Esophagus muscularis mucosa (tissue), 4 donors: ENCODE measurements at regions not wholly inside any gene's neighbourhood (a gene's known extent, or its start where the extent isn't known, plus 50 kb on each side); places are given as distances from the start of the nearest gene placed in this dataset.

Source experiments
- DNase-seq: peaks from one replicate; pipeline ENCODE4 v3.0.0-alpha.2; 2017; ENCODE audit errors: extremely low spot score
- H3K27ac ChIP-seq, 4 donors: fragments of 200-600 bp; sonication (generic); replicated peaks in 1 of 4; 1 replicate in 3 of 4; 2 replicates in 1 of 4; pipeline ENCODE4 v1.5.1; 2016 to 2019; ENCODE audit warnings: mild to moderate bottlenecking in 1 of 4
- H3K27me3 ChIP-seq, 4 donors: fragments of 200-600 bp; sonication (generic); one replicate each; pipeline versions ENCODE4 v1.5.1 to v1.6.0; 2016 to 2019
- H3K36me3 ChIP-seq, 4 donors: fragments of 200-600 bp; sonication (generic); one replicate each; pipeline ENCODE4 v1.5.1; 2016 to 2019
- H3K4me1 ChIP-seq, 4 donors: fragments of 200-600 bp; sonication (generic); one replicate each; pipeline ENCODE4 v1.5.1; 2016 to 2019
- H3K4me3 ChIP-seq, 4 donors: fragments of 200-600 bp; sonication (generic); 1 replicate in 2 of 4; 2 replicates in 2 of 4; pipeline ENCODE4 v1.5.1; 2016 to 2019; ENCODE audit warnings: mild to moderate bottlenecking in 4 of 4, moderate library complexity in 1 of 4
- H3K9me3 ChIP-seq, 4 donors: fragments of 200-600 bp; sonication (generic); 1 replicate in 3 of 4; 2 replicates in 1 of 4; pipeline ENCODE4 v1.5.1; 2016 to 2019
- CTCF ChIP-seq, 3 experiments: fragments of 200-600 bp in 2 of 3; fragments of 450-650 bp in 1 of 3; sonication (generic) in 2 of 3; IDR thresholded peaks; one replicate each; pipeline ENCODE4 v1.5.1; 2017 to 2019; ENCODE audit warnings: antibody characterized with exemption in 3 of 3, mild to moderate bottlenecking in 2 of 3, moderate library complexity in 1 of 3
- EP300 ChIP-seq: sonication (generic); formaldehyde crosslinking; IDR thresholded peaks from one replicate; pipeline ENCODE4 v1.6.1; 2017; ENCODE audit warnings: antibody characterized with exemption
- POLR2A ChIP-seq: fragments of 450-650 bp; IDR thresholded peaks from one replicate; pipeline ENCODE4 v1.6.1; 2017; ENCODE audit warnings: antibody characterized with exemption, moderate library complexity, mild to moderate bottlenecking, low read depth
- POLR2AphosphoS5 ChIP-seq, 2 donors: sonication (generic); formaldehyde crosslinking; IDR thresholded peaks; one replicate each; pipeline ENCODE4 v1.6.1; 2017; ENCODE audit warnings: antibody characterized with exemption in 2 of 2
- WGBS: methylation state at CpG from one replicate; pipeline ENCODE4 v1.1.5; 2018; 5-methylcytosine and 5-hydroxymethylcytosine counted together
- intact Hi-C: fragments of 100-400 bp; cut with DNase I; formaldehyde crosslinking; loops from one replicate; pipeline ENCODE4 v1.15.1; 2023

- Histone ChIP-seq H3K4me3 (no peak overlapping the region), H3K27ac (no peak overlapping the region), H3K27me3 (no peaks in the 10 kb centered on the region), H3K36me3 (no peaks in the 10 kb centered on the region), H3K9me3 (no peaks in the 10 kb centered on the region), H3K4me1 (no peaks in the 10 kb centered on the region)
- TF ChIP-seq CTCF (IDR thresholded peaks at IDR 0.05) (no peak), POLR2A (no peak), EP300 (no peak), POLR2AphosphoS5 (IDR thresholded peaks at IDR 0.05) (no peak)
- DNase-seq: no peak
- intact Hi-C loops: no loop called here
- whole genome bisulfite sequencing: 69% methylated on average over 8 of the region's 8 CpGs
Observed at GRCh38 chr15:98330258-98330657, 318.1 kb upstream of the IGF1R start.

DNA sequence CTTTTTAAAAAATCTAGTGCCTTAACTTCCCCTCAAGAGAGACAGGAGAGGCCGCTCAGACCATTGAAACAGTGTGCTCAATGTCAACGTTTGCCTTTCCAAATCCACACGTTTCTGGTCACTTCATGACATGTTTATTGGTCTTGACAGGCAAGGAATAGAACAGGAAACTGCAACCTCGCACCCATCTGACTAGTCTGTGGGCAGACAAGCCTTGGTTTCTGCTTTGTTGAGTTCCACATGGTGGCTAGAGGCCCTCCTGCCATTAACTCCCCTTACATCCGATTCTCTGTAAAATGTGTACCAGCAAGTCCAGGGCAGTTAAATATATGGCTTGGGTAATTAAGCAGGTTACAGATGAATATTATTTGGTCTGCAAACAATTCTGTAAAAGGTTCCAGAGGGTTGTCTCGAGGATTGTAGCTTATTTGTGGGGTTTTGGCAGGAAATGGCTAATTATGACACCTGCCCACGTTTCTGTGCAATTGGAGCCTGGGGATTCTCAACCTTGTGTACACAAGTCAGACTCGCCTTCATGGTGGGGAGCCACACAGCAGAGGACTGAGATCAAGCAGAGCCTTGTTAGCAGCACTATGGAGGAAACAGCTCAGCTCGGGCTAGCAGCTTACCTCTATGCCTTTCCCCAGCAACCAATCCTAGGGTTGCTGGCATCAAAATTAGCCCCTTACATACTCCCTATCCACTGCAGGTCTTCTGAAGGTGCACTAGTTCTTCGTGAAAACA lies 317.5 kb upstream of the IGF1R start:
- DNase-seq: no peak
- H3K27ac ChIP-seq: no peak overlapping the region
- H3K36me3 ChIP-seq: no peaks in the 10 kb centered on the region
- 60% methylated on average over 10 of the region's 10 CpGs for WGBS
- TF ChIP-seq POLR2A (no peak), CTCF (IDR thresholded peaks at IDR 0.05) (no peak), EP300 (no peak), POLR2AphosphoS5 (IDR thresholded peaks at IDR 0.05) (no peak)
- H3K27me3 ChIP-seq: no peaks in the 10 kb centered on the region
- no peaks in the 10 kb centered on the region for H3K4me1 ChIP-seq
- intact Hi-C loops: no loop called here
- no peak overlapping the region for H3K4me3 ChIP-seq
- no peaks in the 10 kb centered on the region for H3K9me3 ChIP-seq

DNA sequence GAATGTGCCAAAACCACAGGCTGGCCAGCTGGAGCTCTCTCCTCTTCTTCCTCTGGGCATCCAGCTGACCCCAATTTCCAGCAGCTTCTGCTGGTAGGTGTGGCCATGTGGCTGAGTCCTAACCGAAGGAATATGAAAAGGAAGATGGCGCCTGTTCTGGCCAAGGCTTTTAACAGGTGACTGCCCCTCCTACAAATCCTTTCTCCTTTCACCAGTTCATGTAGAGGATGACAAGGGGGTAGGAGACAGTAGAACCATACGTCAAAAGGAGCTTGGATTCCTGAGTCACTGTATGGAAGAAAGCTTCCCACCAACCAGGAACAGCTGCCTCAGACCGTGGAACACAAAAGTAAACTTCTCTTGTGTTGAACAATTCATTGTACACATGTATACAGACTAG lies 316.7 kb upstream of the IGF1R start:
- 92% methylated on average over 4 of the region's 4 CpGs for WGBS
- H3K9me3 ChIP-seq: no peaks in the 10 kb centered on the region
- H3K4me1 ChIP-seq: no peaks in the 10 kb centered on the region
- H3K27me3 ChIP-seq: no peaks in the 10 kb centered on the region
- DNase-seq: no peak
- intact Hi-C loops: no loop called here
- TF ChIP-seq POLR2A (no peak), POLR2AphosphoS5 (IDR thresholded peaks at IDR 0.05) (no peak), CTCF (IDR thresholded peaks at IDR 0.05) (no peak), EP300 (no peak)
- H3K4me3 ChIP-seq: no peak overlapping the region
- H3K36me3 ChIP-seq: no peaks in the 10 kb centered on the region
- no peak overlapping the region for H3K27ac ChIP-seq

- Histone ChIP-seq H3K36me3 (no peaks in the 10 kb centered on the region), H3K4me1 (no peaks in the 10 kb centered on the region), H3K4me3 (no peak overlapping the region), H3K27ac (no peak overlapping the region), H3K27me3 (no peaks in the 10 kb centered on the region), H3K9me3 (no peaks in the 10 kb centered on the region)
- DNase-seq: no peak
- WGBS: 69% methylated on average over 3 of the region's 7 CpGs
- TF ChIP-seq POLR2A (no peak), CTCF (IDR thresholded peaks at IDR 0.05) (no peak), POLR2AphosphoS5 (IDR thresholded peaks at IDR 0.05) (no peak), EP300 (no peak)
- intact Hi-C loops: no loop called here
Observed at GRCh38 chr15:98333251-98333650, 315.1 kb upstream of the IGF1R start.

DNA sequence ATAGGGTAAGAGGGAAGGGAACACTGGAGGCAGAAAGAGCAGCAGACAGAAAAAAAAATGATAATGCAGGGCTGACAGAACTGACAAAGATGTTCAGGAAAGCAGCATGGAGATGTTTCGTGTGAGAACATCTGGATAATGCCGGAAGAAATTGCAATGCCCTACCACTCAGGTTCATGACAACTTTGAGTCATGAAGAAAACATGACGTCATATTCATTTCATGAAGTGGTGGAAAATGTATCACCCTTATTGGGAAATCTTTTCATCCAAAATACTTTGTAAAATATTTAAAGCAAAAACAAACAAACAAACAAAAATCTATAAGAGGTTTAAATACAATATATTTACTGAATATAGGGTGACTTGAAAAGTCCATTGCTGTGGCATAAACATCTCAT lies 305.4 kb upstream of the IGF1R start:
- Histone ChIP-seq H3K9me3 (no peaks in the 10 kb centered on the region), H3K4me3 (no peak overlapping the region), H3K27me3 (no peaks in the 10 kb centered on the region), H3K27ac (no peak overlapping the region), H3K4me1 (peaks cover 0 to 7% (median 1%) of the 10 kb centered on the region in 4 donors), H3K36me3 (no peaks in the 10 kb centered on the region)
- TF ChIP-seq POLR2A (no peak), CTCF (IDR thresholded peaks at IDR 0.05) (no peak), EP300 (no peak), POLR2AphosphoS5 (IDR thresholded peaks at IDR 0.05) (no peak)
- intact Hi-C loops: no loop called here
- 73% methylated on average over 3 of the region's 3 CpGs for WGBS
- no peak for DNase-seq
